GM12801 (cell line): ENCODE measurements at regions not wholly inside any gene's neighbourhood (a gene's known extent, or its start where the extent isn't known, plus 50 kb on each side); places are given as distances from the start of the nearest gene placed in this dataset.

ENCODE experiments used
- TF ChIP-seq, protein P1 (sequence below): IDR thresholded peaks from one replicate; pipeline ENCODE4 v1.5.1; 2011; ENCODE audit warnings: control low read depth; ENCODE audit not compliant: insufficient read length; ENCODE audit errors: extremely low read depth

DNA sequence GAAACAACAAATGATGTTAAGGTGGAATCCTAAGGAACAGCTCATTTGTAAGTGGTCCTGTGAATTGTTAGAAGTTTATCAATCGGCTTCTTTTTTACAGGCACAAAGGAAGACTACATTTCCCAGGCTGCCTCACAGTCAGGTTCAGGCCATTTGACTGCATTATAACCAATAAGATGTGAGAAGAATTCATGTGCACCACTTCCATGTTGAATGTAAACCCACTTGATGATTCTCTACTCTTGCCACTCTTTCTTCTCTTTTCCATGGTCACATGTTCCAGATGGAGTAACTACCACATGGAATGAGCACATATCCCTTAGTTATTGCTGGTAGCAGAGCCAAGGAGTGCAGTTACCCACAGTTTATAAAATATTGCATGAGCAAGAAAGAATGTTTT lies 67.1 kb upstream of the GZMB start:
- TF ChIP-seq, protein P1, sequence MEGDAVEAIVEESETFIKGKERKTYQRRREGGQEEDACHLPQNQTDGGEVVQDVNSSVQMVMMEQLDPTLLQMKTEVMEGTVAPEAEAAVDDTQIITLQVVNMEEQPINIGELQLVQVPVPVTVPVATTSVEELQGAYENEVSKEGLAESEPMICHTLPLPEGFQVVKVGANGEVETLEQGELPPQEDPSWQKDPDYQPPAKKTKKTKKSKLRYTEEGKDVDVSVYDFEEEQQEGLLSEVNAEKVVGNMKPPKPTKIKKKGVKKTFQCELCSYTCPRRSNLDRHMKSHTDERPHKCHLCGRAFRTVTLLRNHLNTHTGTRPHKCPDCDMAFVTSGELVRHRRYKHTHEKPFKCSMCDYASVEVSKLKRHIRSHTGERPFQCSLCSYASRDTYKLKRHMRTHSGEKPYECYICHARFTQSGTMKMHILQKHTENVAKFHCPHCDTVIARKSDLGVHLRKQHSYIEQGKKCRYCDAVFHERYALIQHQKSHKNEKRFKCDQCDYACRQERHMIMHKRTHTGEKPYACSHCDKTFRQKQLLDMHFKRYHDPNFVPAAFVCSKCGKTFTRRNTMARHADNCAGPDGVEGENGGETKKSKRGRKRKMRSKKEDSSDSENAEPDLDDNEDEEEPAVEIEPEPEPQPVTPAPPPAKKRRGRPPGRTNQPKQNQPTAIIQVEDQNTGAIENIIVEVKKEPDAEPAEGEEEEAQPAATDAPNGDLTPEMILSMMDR = no peak

- TF ChIP-seq, protein P1 = no peak
These were observed 66.5 kb upstream of the GZMB start for GRCh38 chr14:24700511-24700910.

- TF ChIP-seq, protein P1 = no peak
These were observed 65.1 kb upstream of the GZMB start for GRCh38 chr14:24699052-24699451.

DNA sequence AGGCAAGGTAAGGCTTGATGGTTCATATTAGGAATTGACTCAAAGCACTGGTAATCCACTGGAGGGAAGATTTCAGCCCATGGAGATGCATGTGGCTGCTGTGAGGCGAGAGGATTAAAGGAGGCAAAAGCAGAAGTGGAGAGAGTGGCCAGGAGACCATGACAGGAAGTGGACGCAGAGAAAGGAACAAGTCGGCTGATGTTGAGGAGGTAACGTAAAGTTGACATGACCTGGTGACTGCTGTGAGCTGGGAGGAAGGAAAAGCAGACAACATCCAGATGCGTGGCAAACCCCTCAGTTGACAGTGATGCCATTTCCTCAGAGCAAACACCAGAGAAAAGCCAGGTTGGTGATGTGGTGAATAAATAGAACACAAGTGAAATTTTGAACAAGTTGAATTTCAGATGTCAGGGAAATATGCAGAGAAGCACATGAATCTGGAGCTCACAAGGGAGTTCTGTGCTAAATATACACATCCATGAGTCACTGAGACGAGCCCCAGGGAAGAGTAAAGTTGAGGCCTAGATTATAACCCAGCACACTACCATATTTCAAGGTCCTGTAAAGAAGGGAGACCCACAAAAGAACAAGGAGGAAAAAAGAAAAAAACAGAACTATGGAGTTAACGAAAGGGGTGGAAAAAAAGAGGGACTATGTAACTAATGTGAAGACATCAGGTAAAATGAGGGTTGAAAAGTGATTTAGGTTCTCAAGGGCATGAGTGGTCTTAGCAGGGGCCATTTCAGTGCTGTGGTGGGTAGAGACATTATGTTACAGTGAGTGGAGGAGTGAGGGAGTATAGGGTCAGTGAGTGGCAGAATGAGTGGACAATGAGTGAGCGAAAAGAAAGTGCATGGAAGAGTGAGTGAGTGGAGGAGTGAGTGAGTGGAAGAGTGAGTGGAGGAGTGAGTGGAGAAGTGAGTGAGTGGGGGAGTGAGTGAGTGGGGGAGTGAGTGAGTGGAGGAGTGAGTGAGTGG lies 61.6 kb upstream of the GZMB start:
- TF ChIP-seq, protein P1 = no peak

DNA sequence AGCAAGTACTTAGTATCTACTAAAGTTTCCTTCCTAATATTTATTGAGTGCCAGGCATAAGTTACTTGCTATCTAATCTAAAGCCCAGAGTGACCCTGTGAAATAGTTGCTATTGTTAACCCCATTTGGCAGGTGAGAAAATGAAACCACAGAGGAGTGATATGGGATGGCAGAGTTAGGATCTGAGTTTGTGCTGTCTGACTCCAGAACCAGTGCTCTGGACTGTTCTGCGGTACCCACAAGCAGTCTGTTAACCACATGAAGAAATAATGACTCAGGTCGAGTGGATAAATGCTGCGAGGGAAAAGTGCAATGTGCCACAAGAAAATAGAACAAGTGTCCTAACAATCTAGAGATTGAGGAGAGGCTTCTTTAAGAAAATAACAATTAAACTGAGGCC lies 60.7 kb upstream of the GZMB start:
- TF ChIP-seq, protein P1 = no peak

DNA sequence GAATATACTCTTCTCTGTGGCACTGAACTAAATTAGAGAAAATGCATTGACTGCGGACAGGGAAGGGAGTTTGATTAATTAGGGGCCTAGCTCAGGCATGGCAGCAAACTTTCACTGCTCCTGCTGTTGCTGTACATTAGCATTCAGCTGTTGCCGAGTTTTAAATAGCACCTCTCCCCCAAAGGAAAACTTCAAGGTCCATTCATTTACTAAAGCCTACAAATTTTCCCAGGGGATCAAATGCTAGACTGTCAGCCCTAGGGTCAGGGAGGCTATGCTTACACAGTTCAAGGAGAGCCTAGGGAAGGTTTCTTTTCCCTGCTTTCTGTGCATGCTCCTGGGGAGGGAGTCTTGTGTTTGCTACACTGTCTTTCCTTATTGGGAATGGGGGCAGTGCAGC lies 60.0 kb upstream of the GZMB start:
- TF ChIP-seq, protein P1 = no peak

- TF ChIP-seq, protein P1 = no peak
These were observed 59.4 kb upstream of the GZMB start for GRCh38 chr14:24693353-24693737.
